Natural killer cell (primary cell): ENCODE measurements at regions not wholly inside any gene's neighbourhood (a gene's known extent, or its start where the extent isn't known, plus 50 kb on each side); places are given as distances from the start of the nearest gene placed in this dataset.

Experiments
- ATAC-seq, 3 donors: fragments of 150-1000 bp in 2 of 3; fragments of 200-7000 bp in 1 of 3; cut with Tn5 transposase; 1 replicate in 1 of 3; 2 replicates in 2 of 3; pipeline ENCODE4 v1.10.0; 2021; ENCODE audit warnings: mild to moderate bottlenecking in 2 of 3, moderate library complexity in 2 of 3
- DNase-seq, 2 donors: peaks; one replicate each; pipeline versions ENCODE4 v3.0.0 to v3.0.0-alpha.2; 2013 to 2021; ENCODE audit warnings: mixed read lengths in 1 of 2
- H3K27ac ChIP-seq: one replicate; pipeline ENCODE4 v1.5.1; 2013; ENCODE audit warnings: mild to moderate bottlenecking, low read length
- H3K27me3 ChIP-seq: one replicate; pipeline ENCODE4 v1.6.1; 2013; ENCODE audit warnings: low read length; ENCODE audit not compliant: control insufficient read depth, insufficient read depth
- H3K36me3 ChIP-seq: one replicate; pipeline ENCODE4 v1.6.1; 2013; ENCODE audit warnings: low read length; ENCODE audit not compliant: control insufficient read depth, insufficient read depth
- H3K4me1 ChIP-seq: one replicate; pipeline ENCODE4 v1.6.1; 2013; ENCODE audit warnings: low read length; ENCODE audit not compliant: control insufficient read depth, insufficient read depth
- H3K4me3 ChIP-seq: one replicate; pipeline ENCODE4 v1.5.1; 2013; ENCODE audit warnings: low read length
- H3K9me3 ChIP-seq: one replicate; pipeline ENCODE4 v1.6.1; 2013; ENCODE audit warnings: low read length; ENCODE audit not compliant: control insufficient read depth, insufficient read depth
- H3K27ac Mint-ChIP-seq, 2 donors: one replicate each; pipeline ENCODE4 v1.8.0; 2022; ENCODE audit warnings: mild to moderate bottlenecking in 2 of 2, mixed read lengths in 2 of 2, moderate library complexity in 1 of 2
- H3K27me3 Mint-ChIP-seq, 2 donors: one replicate each; pipeline ENCODE4 v1.8.0; 2022; ENCODE audit warnings: low read depth in 2 of 2, mixed read lengths in 2 of 2
- H3K36me3 Mint-ChIP-seq: one replicate; pipeline ENCODE4 v1.8.0; 2022; ENCODE audit warnings: mixed read lengths
- H3K4me1 Mint-ChIP-seq, 2 donors: one replicate each; pipeline ENCODE4 v1.8.0; 2022; ENCODE audit warnings: mixed read lengths in 2 of 2
- H3K4me3 Mint-ChIP-seq: one replicate; pipeline ENCODE4 v1.8.0; 2022; ENCODE audit warnings: mild to moderate bottlenecking, moderate library complexity, mixed read lengths
- H3K9me3 Mint-ChIP-seq, 2 donors: one replicate each; pipeline ENCODE4 v1.8.0; 2022; ENCODE audit warnings: mixed read lengths in 2 of 2
- WGBS: methylation state at CpG from one replicate; pipeline ENCODE4 v1.1.7; 2013; ENCODE audit warnings: missing lambda C conversion rate; ENCODE audit not compliant: insufficient coverage; 5-methylcytosine and 5-hydroxymethylcytosine counted together
- intact Hi-C: fragments of 100-400 bp; cut with micrococcal nuclease; formaldehyde crosslinking; loops from one replicate; pipeline ENCODE4 v1.14.2; 2022
- TF ChIP-seq, protein P1 (sequence below): fragments of 200-600 bp; IDR thresholded peaks from one replicate; pipeline ENCODE4 v1.8.0; 2022; ENCODE audit warnings: antibody characterized with exemption

GRCh38 chrX:149145845-149146285 lies 359.2 kb downstream of the IDS start:
- H3K9me3 ChIP-seq = no peaks in the 10 kb centered on the region
- Mint-ChIP-seq H3K27ac (no peak overlapping the region), H3K27me3 (no peaks in the 10 kb centered on the region), H3K36me3 (no peaks in the 10 kb centered on the region), H3K9me3 (no peaks in the 10 kb centered on the region), H3K4me3 (no peak overlapping the region), H3K4me1 (no peaks in the 10 kb centered on the region)
- no peak overlapping the region for H3K27ac ChIP-seq
- TF ChIP-seq, protein P1, sequence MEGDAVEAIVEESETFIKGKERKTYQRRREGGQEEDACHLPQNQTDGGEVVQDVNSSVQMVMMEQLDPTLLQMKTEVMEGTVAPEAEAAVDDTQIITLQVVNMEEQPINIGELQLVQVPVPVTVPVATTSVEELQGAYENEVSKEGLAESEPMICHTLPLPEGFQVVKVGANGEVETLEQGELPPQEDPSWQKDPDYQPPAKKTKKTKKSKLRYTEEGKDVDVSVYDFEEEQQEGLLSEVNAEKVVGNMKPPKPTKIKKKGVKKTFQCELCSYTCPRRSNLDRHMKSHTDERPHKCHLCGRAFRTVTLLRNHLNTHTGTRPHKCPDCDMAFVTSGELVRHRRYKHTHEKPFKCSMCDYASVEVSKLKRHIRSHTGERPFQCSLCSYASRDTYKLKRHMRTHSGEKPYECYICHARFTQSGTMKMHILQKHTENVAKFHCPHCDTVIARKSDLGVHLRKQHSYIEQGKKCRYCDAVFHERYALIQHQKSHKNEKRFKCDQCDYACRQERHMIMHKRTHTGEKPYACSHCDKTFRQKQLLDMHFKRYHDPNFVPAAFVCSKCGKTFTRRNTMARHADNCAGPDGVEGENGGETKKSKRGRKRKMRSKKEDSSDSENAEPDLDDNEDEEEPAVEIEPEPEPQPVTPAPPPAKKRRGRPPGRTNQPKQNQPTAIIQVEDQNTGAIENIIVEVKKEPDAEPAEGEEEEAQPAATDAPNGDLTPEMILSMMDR = no peak
- intact Hi-C loops = no loop called here
- H3K27me3 ChIP-seq = no peaks in the 10 kb centered on the region
- ATAC-seq (no peak), DNase-seq (no peak)
- no peak overlapping the region for H3K4me3 ChIP-seq
- no peaks in the 10 kb centered on the region for H3K36me3 ChIP-seq
- WGBS = 40% methylated on average over 1 of the region's 3 CpGs
- H3K4me1 ChIP-seq = no peaks in the 10 kb centered on the region

DNA sequence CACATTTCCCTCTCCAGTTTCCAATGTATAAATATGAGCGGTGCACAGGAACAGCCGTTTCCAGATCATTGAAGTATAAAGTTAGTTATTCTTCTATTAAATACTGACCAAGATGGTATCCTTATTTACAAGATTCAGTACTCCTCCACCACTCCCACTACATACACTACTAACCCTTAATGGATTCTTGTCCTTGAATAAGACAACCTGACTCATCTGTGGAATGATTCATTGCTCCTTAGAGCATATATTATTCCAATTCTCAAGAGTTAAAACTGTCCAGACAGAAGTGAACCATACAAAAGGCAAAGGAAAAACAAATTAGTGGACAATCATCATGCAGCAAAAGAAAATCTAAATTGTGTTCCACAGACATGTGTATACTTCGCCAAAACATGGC lies 373.3 kb downstream of the IDS start:
- no peak overlapping the region for H3K27ac ChIP-seq
- WGBS = no CpG with 5 or more reads among the region's 3 CpGs
- Mint-ChIP-seq H3K27me3 (peaks cover 0 to 8% of the 10 kb centered on the region in 2 donors), H3K4me1 (no peaks in the 10 kb centered on the region), H3K27ac (no peak overlapping the region), H3K36me3 (no peaks in the 10 kb centered on the region), H3K4me3 (no peak overlapping the region), H3K9me3 (no peaks in the 10 kb centered on the region)
- H3K9me3 ChIP-seq = no peaks in the 10 kb centered on the region
- TF ChIP-seq, protein P1 = no peak
- no peaks in the 10 kb centered on the region for H3K36me3 ChIP-seq
- ATAC-seq = no peak
- no peak for DNase-seq
- intact Hi-C loops = no loop called here
- no peaks in the 10 kb centered on the region for H3K27me3 ChIP-seq
- H3K4me1 ChIP-seq = no peaks in the 10 kb centered on the region
- H3K4me3 ChIP-seq = no peak overlapping the region

DNA sequence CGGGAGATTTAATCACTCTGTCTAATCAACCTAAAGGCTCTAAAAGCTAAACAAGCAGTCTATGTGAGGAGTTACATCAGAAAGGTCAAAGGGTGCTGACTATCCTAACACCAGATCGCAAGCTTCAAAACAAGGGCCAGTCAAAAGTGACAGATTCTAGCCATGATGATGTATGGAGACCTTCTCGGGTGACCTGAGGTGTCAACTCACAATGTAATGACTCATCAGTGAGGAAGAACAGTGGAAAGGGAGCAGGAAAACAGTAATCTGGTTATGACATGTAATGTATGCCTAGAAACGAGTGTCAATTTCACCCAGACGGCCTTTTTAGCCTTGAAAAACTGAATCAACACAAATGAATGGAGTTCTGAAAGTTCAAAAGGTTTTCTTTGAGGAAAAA lies 375.3 kb downstream of the IDS start:
- Mint-ChIP-seq H3K27ac (no peak overlapping the region), H3K4me1 (no peaks in the 10 kb centered on the region), H3K4me3 (no peak overlapping the region), H3K36me3 (no peaks in the 10 kb centered on the region), H3K27me3 (peaks cover 0 to 4% of the 10 kb centered on the region in 2 donors), H3K9me3 (no peaks in the 10 kb centered on the region)
- no peak for DNase-seq
- no peak overlapping the region for H3K27ac ChIP-seq
- H3K36me3 ChIP-seq = no peaks in the 10 kb centered on the region
- no peaks in the 10 kb centered on the region for H3K27me3 ChIP-seq
- H3K4me3 ChIP-seq = no peak overlapping the region
- ATAC-seq = no peak
- no peaks in the 10 kb centered on the region for H3K4me1 ChIP-seq
- TF ChIP-seq, protein P1 = no peak
- 88% methylated on average over 2 of the region's 5 CpGs for WGBS
- no peaks in the 10 kb centered on the region for H3K9me3 ChIP-seq
- intact Hi-C loops = no loop called here

DNA sequence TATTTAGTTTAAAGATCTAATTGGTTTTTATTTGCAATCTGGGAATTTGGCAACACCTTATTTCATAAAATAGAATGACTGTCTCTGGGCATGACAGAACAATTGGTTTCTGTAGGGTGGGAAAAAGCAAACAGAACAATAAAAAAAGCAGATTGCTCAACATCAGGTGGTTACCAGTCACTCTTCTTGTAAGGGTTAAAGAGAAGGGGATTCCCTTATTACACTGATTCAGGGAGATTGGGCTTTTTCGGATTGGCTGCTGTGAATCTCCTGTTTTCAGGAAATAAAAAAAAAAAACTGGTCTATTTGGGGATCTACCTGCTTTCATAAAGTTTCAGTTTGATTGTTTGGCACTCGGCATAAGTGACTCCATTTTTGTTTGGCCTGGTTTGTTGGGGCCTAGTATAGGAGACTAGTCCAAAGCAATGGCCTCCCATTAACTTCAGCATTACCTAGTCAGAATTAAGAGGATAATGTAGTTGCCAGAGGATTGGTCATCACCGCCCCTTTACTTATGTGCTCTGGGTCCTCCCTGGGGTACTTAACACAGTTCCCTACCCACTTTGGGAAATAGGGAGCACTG lies 380.5 kb downstream of the IDS start:
- no peaks in the 10 kb centered on the region for H3K36me3 Mint-ChIP-seq

More for the DNA sequence above, 380.5 kb downstream of the IDS start:
- Histone ChIP-seq H3K4me3 (no peak overlapping the region), H3K4me1 (no peaks in the 10 kb centered on the region), H3K9me3 (no peaks in the 10 kb centered on the region), H3K27me3 (no peaks in the 10 kb centered on the region), H3K27ac (no peak overlapping the region), H3K36me3 (no peaks in the 10 kb centered on the region)
- intact Hi-C loops = no loop called here
- TF ChIP-seq, protein P1 = no peak
- Mint-ChIP-seq H3K27ac (no peak overlapping the region), H3K4me1 (no peaks in the 10 kb centered on the region), H3K4me3 (no peak overlapping the region), H3K27me3 (no peaks in the 10 kb centered on the region), H3K9me3 (no peaks in the 10 kb centered on the region)
- whole genome bisulfite sequencing = 50% methylated on average over 1 of the region's 3 CpGs
- DNase-seq (no peak), ATAC-seq (no peak)
